KMS-11 (cell line): ENCODE measurements at regions not wholly inside any gene's neighbourhood (a gene's known extent, or its start where the extent isn't known, plus 50 kb on each side); places are given as distances from the start of the nearest gene placed in this dataset.

Experiments
- H2AFZ ChIP-seq: fragments of 200-600 bp; sonication (generic); 2 replicates; pipeline ENCODE4 v1.6.1; 2016; ENCODE audit warnings: antibody characterized with exemption, mixed run types, low read depth
- H3K27ac ChIP-seq: fragments of 200-600 bp; sonication (generic); 2 replicates; pipeline ENCODE4 v1.6.1; 2016; ENCODE audit warnings: mild to moderate bottlenecking, mixed run types
- H3K27me3 ChIP-seq: fragments of 200-600 bp; sonication (generic); 2 replicates; pipeline ENCODE4 v1.6.1; 2017; ENCODE audit warnings: mild to moderate bottlenecking, low read depth, mixed run types, moderate library complexity; ENCODE audit not compliant: insufficient read depth
- H3K36me3 ChIP-seq: fragments of 200-600 bp; sonication (generic); 2 replicates; pipeline ENCODE4 v1.6.1; 2017; ENCODE audit warnings: mild to moderate bottlenecking, mixed run types; ENCODE audit not compliant: insufficient read depth
- H3K4me1 ChIP-seq: fragments of 200-600 bp; sonication (generic); 2 replicates; pipeline ENCODE4 v1.6.1; 2016; ENCODE audit warnings: mild to moderate bottlenecking, low read depth, mixed run types; ENCODE audit not compliant: poor library complexity, severe bottlenecking
- H3K4me2 ChIP-seq: fragments of 200-600 bp; sonication (generic); 2 replicates; pipeline ENCODE4 v1.7.0; 2016; ENCODE audit warnings: mild to moderate bottlenecking, mixed run types
- H3K4me3 ChIP-seq: fragments of 200-600 bp; sonication (generic); IDR thresholded peaks from 2 replicates; pipeline ENCODE4 v1.6.1; 2017; ENCODE audit warnings: low read depth, low read length, mixed read lengths; ENCODE audit not compliant: insufficient read depth
- H3K79me2 ChIP-seq: fragments of 200-600 bp; sonication (generic); 2 replicates; pipeline ENCODE4 v1.6.1; 2016; ENCODE audit warnings: low read depth, mixed run types; ENCODE audit not compliant: insufficient read depth
- H3K9ac ChIP-seq: fragments of 200-600 bp; sonication (generic); 2 replicates; pipeline ENCODE4 v1.6.1; 2016; ENCODE audit warnings: mild to moderate bottlenecking, mixed run types
- H4K20me1 ChIP-seq: fragments of 200-600 bp; sonication (generic); 2 replicates; pipeline ENCODE4 v1.6.1; 2016; ENCODE audit warnings: mild to moderate bottlenecking, mixed run types; ENCODE audit not compliant: insufficient read depth
- TF ChIP-seq, protein P1 (sequence below): fragments of 200-600 bp; sonication (generic); conservative IDR thresholded peaks from 2 replicates; pipeline ENCODE4 v1.6.1; 2017; ENCODE audit warnings: low read depth, mild to moderate bottlenecking, antibody characterized with exemption, low read length, moderate library complexity, mixed read lengths

DNA sequence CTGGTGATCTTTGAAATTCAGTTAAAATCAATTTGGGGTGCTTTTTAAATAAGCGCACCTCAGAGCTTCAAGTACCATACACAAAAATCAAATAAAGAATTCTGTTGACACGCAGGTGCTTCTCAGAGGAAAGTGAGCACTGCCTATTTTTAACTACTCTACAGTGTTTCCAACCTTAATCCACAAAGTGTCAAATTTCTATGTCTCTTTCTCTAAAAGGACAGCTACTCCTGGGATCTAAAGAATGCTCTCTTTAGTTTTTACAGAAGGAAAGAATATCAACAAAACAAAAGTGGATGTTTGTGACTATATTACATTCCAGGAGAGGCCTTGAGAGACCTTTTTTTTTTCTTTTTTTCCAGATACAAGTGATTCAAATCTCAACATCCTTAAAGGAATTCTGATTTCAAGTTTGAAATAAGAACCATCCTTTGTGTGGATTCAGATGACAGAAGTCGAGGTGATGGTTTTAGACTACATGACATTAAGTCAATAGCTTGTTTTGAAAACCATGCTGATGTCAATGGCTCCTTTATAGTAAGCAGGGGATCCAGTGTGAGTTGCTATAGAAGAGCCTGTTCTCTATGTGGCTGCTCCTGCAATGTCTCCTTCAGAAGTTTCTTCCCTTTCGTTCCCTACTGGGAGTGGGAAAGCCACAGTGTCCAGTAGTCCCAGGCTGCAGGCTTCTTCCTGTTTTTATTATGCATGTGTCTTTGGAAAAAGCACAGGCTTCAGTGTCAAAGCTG, 67.2 kb upstream of the DEFB112 start:
- no peak overlapping the region for H3K9ac ChIP-seq
- H3K4me3 ChIP-seq, result no peak overlapping the region
- H3K79me2 ChIP-seq, result no peaks in the 10 kb centered on the region
- no peaks in the 10 kb centered on the region for H3K27me3 ChIP-seq
- H3K27ac ChIP-seq, result no peak overlapping the region
- no peaks in the 10 kb centered on the region for H3K4me1 ChIP-seq
- H3K4me2 ChIP-seq, result no peak overlapping the region
- TF ChIP-seq, protein P1, sequence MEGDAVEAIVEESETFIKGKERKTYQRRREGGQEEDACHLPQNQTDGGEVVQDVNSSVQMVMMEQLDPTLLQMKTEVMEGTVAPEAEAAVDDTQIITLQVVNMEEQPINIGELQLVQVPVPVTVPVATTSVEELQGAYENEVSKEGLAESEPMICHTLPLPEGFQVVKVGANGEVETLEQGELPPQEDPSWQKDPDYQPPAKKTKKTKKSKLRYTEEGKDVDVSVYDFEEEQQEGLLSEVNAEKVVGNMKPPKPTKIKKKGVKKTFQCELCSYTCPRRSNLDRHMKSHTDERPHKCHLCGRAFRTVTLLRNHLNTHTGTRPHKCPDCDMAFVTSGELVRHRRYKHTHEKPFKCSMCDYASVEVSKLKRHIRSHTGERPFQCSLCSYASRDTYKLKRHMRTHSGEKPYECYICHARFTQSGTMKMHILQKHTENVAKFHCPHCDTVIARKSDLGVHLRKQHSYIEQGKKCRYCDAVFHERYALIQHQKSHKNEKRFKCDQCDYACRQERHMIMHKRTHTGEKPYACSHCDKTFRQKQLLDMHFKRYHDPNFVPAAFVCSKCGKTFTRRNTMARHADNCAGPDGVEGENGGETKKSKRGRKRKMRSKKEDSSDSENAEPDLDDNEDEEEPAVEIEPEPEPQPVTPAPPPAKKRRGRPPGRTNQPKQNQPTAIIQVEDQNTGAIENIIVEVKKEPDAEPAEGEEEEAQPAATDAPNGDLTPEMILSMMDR, result no peak
- no peaks in the 10 kb centered on the region for H3K36me3 ChIP-seq
- H4K20me1 ChIP-seq, result no peaks in the 10 kb centered on the region
- H2AFZ ChIP-seq, result no peak overlapping the region

GRCh38 chr6:50120300-50120699, 70.6 kb upstream of the DEFB112 start:
- no peaks in the 10 kb centered on the region for H3K79me2 ChIP-seq
- H3K9ac ChIP-seq, result no peak overlapping the region
- no peaks in the 10 kb centered on the region for H3K36me3 ChIP-seq
- H3K4me2 ChIP-seq, result no peak overlapping the region
- TF ChIP-seq, protein P1, result no peak
- H3K27ac ChIP-seq, result no peak overlapping the region
- no peaks in the 10 kb centered on the region for H3K27me3 ChIP-seq
- no peaks in the 10 kb centered on the region for H3K4me1 ChIP-seq
- no peak overlapping the region for H2AFZ ChIP-seq
- H4K20me1 ChIP-seq, result no peaks in the 10 kb centered on the region
- no peak overlapping the region for H3K4me3 ChIP-seq

GRCh38 chr6:50123688-50124087, 74.0 kb upstream of the DEFB112 start:
- Histone ChIP-seq H3K27me3 (no peaks in the 10 kb centered on the region), H3K36me3 (no peaks in the 10 kb centered on the region), H3K9ac (no peak overlapping the region), H4K20me1 (no peaks in the 10 kb centered on the region), H3K4me2 (no peak overlapping the region), H3K4me1 (no peaks in the 10 kb centered on the region), H3K4me3 (no peak overlapping the region), H3K27ac (no peak overlapping the region), H3K79me2 (no peaks in the 10 kb centered on the region), H2AFZ (no peak overlapping the region)
- TF ChIP-seq, protein P1, result no peak

- Histone ChIP-seq H3K27me3 (no peaks in the 10 kb centered on the region), H3K4me2 (no peak overlapping the region), H2AFZ (no peak overlapping the region), H3K27ac (no peak overlapping the region), H3K4me1 (no peaks in the 10 kb centered on the region), H3K4me3 (no peak overlapping the region), H4K20me1 (no peaks in the 10 kb centered on the region), H3K36me3 (no peaks in the 10 kb centered on the region), H3K79me2 (no peaks in the 10 kb centered on the region), H3K9ac (no peak overlapping the region)
- TF ChIP-seq, protein P1, result no peak
Measured at GRCh38 chr6:50124572-50124971, 74.8 kb upstream of the DEFB112 start.
